22Rv1 (cell line): ENCODE measurements at regions not wholly inside any gene's neighbourhood (a gene's known extent, or its start where the extent isn't known, plus 50 kb on each side); places are given as distances from the start of the nearest gene placed in this dataset.

Experiments used
- CTCF ChIP-seq: fragments of 450-650 bp; IDR thresholded peaks from 2 replicates; pipeline ENCODE4 v1.5.1; 2017; ENCODE audit warnings: mild to moderate bottlenecking
- ZFX ChIP-seq: fragments of 450-650 bp; IDR thresholded peaks from 2 replicates; pipeline ENCODE4 v1.6.1; 2017; ENCODE audit warnings: antibody characterized with exemption, borderline replicate concordance

DNA sequence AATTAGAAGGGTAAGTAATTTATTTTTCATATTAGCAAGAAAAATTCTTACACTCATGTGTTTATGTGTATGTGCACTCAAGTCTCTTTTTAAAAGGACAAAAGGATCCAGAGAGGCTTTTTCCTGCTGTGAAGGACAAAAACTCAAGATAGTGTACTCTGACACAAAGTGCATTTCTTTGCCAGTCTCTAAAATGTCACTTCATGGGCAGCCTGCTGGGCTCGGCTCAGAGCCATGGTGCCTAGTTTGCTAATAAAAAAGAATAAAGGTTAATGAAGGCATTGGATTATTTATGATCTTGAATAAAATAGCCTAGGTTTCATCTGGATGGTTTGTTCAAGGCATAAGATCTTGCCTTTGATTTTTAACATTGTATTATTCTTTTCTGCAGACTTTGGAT, 989.0 kb downstream of the TBL1XR1 start:
- no peak for TF ChIP-seq CTCF
- TF ChIP-seq ZFX, result no peak
